K562 (cell line): ENCODE measurements at regions not wholly inside any gene's neighbourhood (a gene's known extent, or its start where the extent isn't known, plus 50 kb on each side); places are given as distances from the start of the nearest gene placed in this dataset.

Source experiments
- ATAC-seq: fragments of 200-7000 bp; cut with Tn5 transposase; 3 replicates; pipeline ENCODE4 v1.9.1; 2020; ENCODE audit warnings: moderate library complexity
- BruUV-seq: library from RNA; stranded (reverse); fragments of 400-500 nt; replicated peaks from 2 replicates; lab custom pipeline; 2021; lab: Mats Ljungman, UMichigan
- CTCF ChIA-PET: fragments of 300-600 bp; formaldehyde crosslinking; extraction: SDS; loops from one replicate; lab custom pipeline; 2021; ENCODE audit warnings: low intra/inter-chr PET ratio; lab: Yijun Ruan, JAX
- POLR2A ChIA-PET: fragments of 300-600, 350-650 bp; sonication (Branson Sonifier 250); formaldehyde crosslinking; extraction: SDS; loops from one replicate; lab custom pipeline; 2021; ENCODE audit warnings: antibody characterized with exemption, inconsistent platforms; lab: Yijun Ruan, JAX
- DNase-seq, 4 experiments: peaks; one replicate each; pipeline versions ENCODE4 v3.0.0 to v3.0.0-alpha.2; 2011 to 2018; ENCODE audit warnings: low spot score in 3 of 4, mixed read lengths in 3 of 4; ENCODE audit errors: extremely low read depth in 1 of 4
- FAIRE-seq: peaks from 2 replicates; lab custom pipeline; 2011; peaks lifted over from hg19 to GRCh38; lab: Jason Lieb, UNC
- H2AFZ ChIP-seq: 2 replicates; pipeline ENCODE4 v1.6.0; 2011; ENCODE audit warnings: low read depth, low read length, control low read depth, inconsistent platforms
- H3K27ac ChIP-seq: fragments of 200-600 bp; 3 replicates; pipeline ENCODE4 v1.8.0; 2011; ENCODE audit warnings: low read depth, mild to moderate bottlenecking, control low read depth, inconsistent platforms, low read length, moderate library complexity, mixed read lengths; ENCODE audit errors: extremely low read depth
- H3K27me3 ChIP-seq, 2 experiments: fragments of 300-600 bp in 1 of 2; 2 replicates in 1 of 2; 3 replicates in 1 of 2; pipeline versions ENCODE4 v1.6.0 to v1.8.0; 2011; ENCODE audit warnings: inconsistent platforms in 2 of 2, low read length in 2 of 2, mild to moderate bottlenecking in 1 of 2, mixed read lengths in 1 of 2, moderate library complexity in 1 of 2; ENCODE audit not compliant: control insufficient read depth in 2 of 2, insufficient read depth in 2 of 2
- H3K36me3 ChIP-seq: fragments of 300-600 bp; 3 replicates; pipeline ENCODE4 v1.8.0; 2011; ENCODE audit warnings: mild to moderate bottlenecking, low read length, inconsistent platforms; ENCODE audit not compliant: control insufficient read depth, insufficient read depth
- H3K4me1 ChIP-seq, 2 experiments: fragments of 200-600 bp in 1 of 2; replicated peaks in 1 of 2; 2 replicates in 1 of 2; 3 replicates in 1 of 2; pipeline versions ENCODE4 v1.5.1 to v1.8.0; 2011; ENCODE audit warnings: inconsistent platforms in 2 of 2, low read length in 2 of 2, mild to moderate bottlenecking in 1 of 2, mixed read lengths in 1 of 2, moderate library complexity in 1 of 2; ENCODE audit not compliant: control insufficient read depth in 2 of 2, insufficient read depth in 2 of 2
- H3K4me2 ChIP-seq: 2 replicates; pipeline ENCODE4 v1.6.1; 2011; ENCODE audit warnings: low read length, control low read depth, inconsistent platforms, mixed read lengths; ENCODE audit not compliant: insufficient read depth
- H3K4me3 ChIP-seq: fragments of 200-600 bp; sonication (generic), shearing (Covaris generic); 2 replicates; pipeline ENCODE4 v1.5.1; 2016; ENCODE audit warnings: control low read depth, inconsistent platforms
- H3K79me2 ChIP-seq: fragments of 200-600 bp; 3 replicates; pipeline ENCODE4 v1.8.0; 2011; ENCODE audit warnings: low read length, inconsistent platforms; ENCODE audit not compliant: control insufficient read depth, insufficient read depth
- H3K9ac ChIP-seq, 2 experiments: 2 replicates each; pipeline versions ENCODE4 v1.6.0 to v1.6.1; 2011; ENCODE audit warnings: low read depth in 2 of 2, low read length in 2 of 2, control low read depth in 1 of 2, inconsistent platforms in 1 of 2, mild to moderate bottlenecking in 1 of 2, mixed read lengths in 1 of 2; ENCODE audit not compliant: insufficient read depth in 1 of 2
- H3K9me1 ChIP-seq: one replicate; pipeline ENCODE4 v1.6.0; 2011; ENCODE audit warnings: inconsistent platforms, mild to moderate bottlenecking, low read length, moderate library complexity; ENCODE audit not compliant: control insufficient read depth, insufficient read depth
- H3K9me3 ChIP-seq: replicated peaks from 2 replicates; pipeline ENCODE4 v1.5.1; 2011; ENCODE audit warnings: low read depth, low read length, inconsistent platforms; ENCODE audit not compliant: control insufficient read depth, insufficient read depth
- H4K20me1 ChIP-seq: replicated peaks from 2 replicates; pipeline ENCODE4 v1.6.1; 2011; ENCODE audit warnings: low read length, inconsistent platforms, mixed read lengths; ENCODE audit not compliant: control insufficient read depth, insufficient read depth
- CEBPB ChIP-seq: fragments of 450-650 bp; IDR thresholded peaks from 2 replicates; pipeline ENCODE4 v1.6.1; 2016; ENCODE audit warnings: missing genetic modification characterization, missing compliant biosample characterization
- FOS ChIP-seq: IDR thresholded peaks from 3 replicates; pipeline ENCODE4 v1.6.1; 2011; ENCODE audit not compliant: insufficient read length; ENCODE audit errors: extremely low read depth
- MTF1 ChIP-seq: fragments of 250-450 bp; sonication (Bioruptor Pico); IDR thresholded peaks from 2 replicates; pipeline ENCODE4 v1.9.0; 2021; ENCODE audit warnings: moderate library complexity, mild to moderate bottlenecking, inconsistent platforms, borderline replicate concordance
- NONO ChIP-seq, 2 experiments: fragments of 200-400 bp in 1 of 2; fragments of 450-650 bp in 1 of 2; formaldehyde crosslinking in 1 of 2; IDR thresholded peaks; 2 replicates each; pipeline ENCODE4 v1.6.1; 2017; ENCODE audit warnings: low read depth in 2 of 2, mild to moderate bottlenecking in 2 of 2, moderate library complexity in 2 of 2, low read length in 1 of 2
- PHTF2 ChIP-seq: fragments of 250-450 bp; sonication (Bioruptor Pico); IDR thresholded peaks from 2 replicates; pipeline ENCODE4 v1.5.0; 2021; ENCODE audit warnings: mild to moderate bottlenecking
- SUPT5H ChIP-seq: fragments of 450-650 bp; IDR thresholded peaks from 2 replicates; pipeline ENCODE4 v1.6.1; 2016
- ZNF3 ChIP-seq: fragments of 250-450 bp; sonication (Bioruptor Pico); IDR thresholded peaks from 2 replicates; pipeline ENCODE4 v1.5.0; 2021; ENCODE audit warnings: mild to moderate bottlenecking, moderate library complexity
- ZNF407 ChIP-seq: fragments of 450-650 bp; IDR thresholded peaks from 2 replicates; pipeline ENCODE4 v1.6.1; 2016; ENCODE audit warnings: low read depth
- ZSCAN29 ChIP-seq: fragments of 450-650 bp; IDR thresholded peaks from 2 replicates; pipeline ENCODE4 v1.6.1; 2017
- WGBS: fragments of 100-300 bp; shearing (Covaris generic); methylation state at CpG from one replicate; pipeline ENCODE4 v1.1.6; 2016; ENCODE audit warnings: low coverage, mixed read lengths; ENCODE audit not compliant: insufficient coverage; ENCODE audit errors: missing lambda C conversion rate; 5-methylcytosine and 5-hydroxymethylcytosine counted together
- in situ Hi-C: fragments of 300-500 bp; cut with MboI; formaldehyde crosslinking; loops from 4 replicates; pipeline ENCODE4 v1.15.0; 2018; ENCODE audit warnings: inconsistent platforms, mixed read lengths
- intact Hi-C: fragments of 100-400 bp; cut with micrococcal nuclease; formaldehyde crosslinking; loops from 2 replicates; pipeline ENCODE4 v1.14.2; 2022

DNA sequence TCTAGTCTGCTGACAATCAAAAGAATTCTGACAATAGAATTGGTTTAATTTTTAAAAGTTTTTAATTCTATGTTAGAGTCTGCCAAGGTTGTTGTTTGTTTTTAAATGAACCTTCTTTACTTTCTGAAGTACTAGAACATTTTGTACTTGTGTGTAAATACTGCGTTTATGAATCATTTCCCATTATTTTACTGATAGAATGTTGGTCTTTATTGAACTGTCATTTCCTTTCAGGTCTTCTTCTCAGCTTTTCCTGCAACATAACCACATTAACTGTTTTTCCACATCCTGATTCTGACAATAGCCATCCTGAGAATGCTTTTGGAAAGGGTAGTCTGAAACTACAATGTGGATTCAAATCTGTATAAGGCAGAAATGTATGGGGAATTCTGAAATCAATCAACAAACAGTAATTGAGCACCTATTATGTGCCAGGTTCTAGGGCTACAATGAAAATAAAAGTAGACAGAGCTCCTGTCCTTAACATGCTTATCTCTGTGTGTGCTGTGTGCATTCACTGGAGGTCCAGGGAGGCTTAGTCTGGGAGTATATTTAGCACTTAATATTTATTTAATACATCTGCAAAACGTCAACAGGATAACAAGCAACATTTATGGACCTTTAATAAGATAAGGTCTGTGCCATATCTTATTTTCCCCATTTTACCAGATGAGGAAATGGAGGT lies 73.1 kb upstream of the SLC38A2 start:
- Histone ChIP-seq H2AFZ (no peak overlapping the region), H3K9ac (no peak overlapping the region), H3K9me1 (no peaks in the 10 kb centered on the region), H3K4me3 (no peak overlapping the region), H3K79me2 (no peaks in the 10 kb centered on the region), H3K4me1 (peaks cover 5 to 14% of the 10 kb centered on the region in 2 experiments), H3K4me2 (no peak overlapping the region), H3K27me3 (no peaks in the 10 kb centered on the region), H3K9me3 (no peaks in the 10 kb centered on the region), H3K27ac (no peak overlapping the region), H3K36me3 (no peaks in the 10 kb centered on the region), H4K20me1 (no peaks in the 10 kb centered on the region)
- TF ChIP-seq SUPT5H (no peak), ZNF407 (0 out of 2 replicates have a peak, but pooled peaks have one; percentile 0), ZNF3 (CRISPR knock-in tag) (peak; percentile 66), NONO (IDR thresholded peaks at IDR 0.05; ENCODE audit: low read depth in 2 of 2, low read length in 1 of 2) (no peak), ZSCAN29 (no peak), PHTF2 (CRISPR knock-in tag) (no peak), FOS (no peak), MTF1 (no peak), CEBPB (tag) (no peak)
- ChIA-PET CTCF (no interaction called here), POLR2A (interaction anchor here (0.8 kb wide), 1 partner anchor 367 kb away, joined by 5 read pairs; no protein-coding TSS in a partner anchor)
- FAIRE-seq (no peak), ATAC-seq (no peak), DNase-seq (no peak)
- intact Hi-C loops = no loop called here
- 6% methylated on average over 2 of the region's 2 CpGs for WGBS
- in situ Hi-C loops = no loop called here
- no TSS peak for BruUV-seq
